Naive thymus-derived CD4-positive, alpha-beta T cell (primary cell): ENCODE measurements at regions not wholly inside any gene's neighbourhood (a gene's known extent, or its start where the extent isn't known, plus 50 kb on each side); places are given as distances from the start of the nearest gene placed in this dataset.

Source experiments
- ATAC-seq: fragments of 150-1000 bp; cut with Tn5 transposase; 2 replicates; pipeline ENCODE4 v1.10.0; 2021; ENCODE audit warnings: mild to moderate bottlenecking, moderate library complexity
- CTCF ChIA-PET: fragments of 350-600 bp; sonication (Branson Sonifier 250); formaldehyde crosslinking; loops from one replicate; lab custom pipeline; 2021; ENCODE audit warnings: antibody characterized with exemption; lab: Charles Lee
- POLR2A ChIA-PET: fragments of 350-600 bp; sonication (Branson Sonifier 250); formaldehyde crosslinking; loops from one replicate; lab custom pipeline; 2021; ENCODE audit warnings: antibody characterized with exemption, inconsistent platforms; lab: Charles Lee
- DNase-seq, 9 donors: peaks; one replicate each; pipeline versions ENCODE4 v3.0.0 to v3.0.0-alpha.2; 2020 to 2022; ENCODE audit warnings: mixed read lengths in 1 of 9
- H3K27ac ChIP-seq: one replicate; pipeline ENCODE4 v1.7.0; 2013; ENCODE audit warnings: mild to moderate bottlenecking, low read depth, low read length, moderate library complexity
- H3K27me3 ChIP-seq, 2 donors: one replicate each; pipeline ENCODE4 v1.7.0; 2013; ENCODE audit warnings: low read length in 2 of 2, mild to moderate bottlenecking in 2 of 2, moderate library complexity in 2 of 2; ENCODE audit not compliant: control insufficient read depth in 2 of 2, insufficient read depth in 2 of 2
- H3K36me3 ChIP-seq, 3 experiments: 1 replicate in 2 of 3; 2 replicates in 1 of 3; pipeline ENCODE4 v1.7.0; 2013; ENCODE audit warnings: low read length in 3 of 3, mild to moderate bottlenecking in 3 of 3, moderate library complexity in 1 of 3; ENCODE audit not compliant: insufficient read depth in 3 of 3, control insufficient read depth in 2 of 3
- H3K4me1 ChIP-seq, 2 donors: one replicate each; pipeline ENCODE4 v1.7.0; 2013; ENCODE audit warnings: low read length in 2 of 2, mild to moderate bottlenecking in 2 of 2, moderate library complexity in 1 of 2; ENCODE audit not compliant: control insufficient read depth in 2 of 2, insufficient read depth in 2 of 2
- H3K4me3 ChIP-seq: 2 replicates; pipeline ENCODE4 v1.7.0; 2013; ENCODE audit warnings: mild to moderate bottlenecking, low read length
- H3K9me3 ChIP-seq, 3 experiments: 1 replicate in 2 of 3; 2 replicates in 1 of 3; pipeline ENCODE4 v1.7.0; 2013; ENCODE audit warnings: low read length in 3 of 3; ENCODE audit not compliant: control insufficient read depth in 2 of 3
- H3K27ac Mint-ChIP-seq, 9 donors: one replicate each; pipeline ENCODE4 v1.8.0; 2020 to 2022; ENCODE audit warnings: mixed read lengths in 9 of 9, mild to moderate bottlenecking in 8 of 9, moderate library complexity in 5 of 9, inconsistent platforms in 2 of 9
- H3K27me3 Mint-ChIP-seq, 5 donors: one replicate each; pipeline ENCODE4 v1.8.0; 2021 to 2022; ENCODE audit warnings: mixed read lengths in 5 of 5, mild to moderate bottlenecking in 1 of 5
- H3K36me3 Mint-ChIP-seq, 5 donors: one replicate each; pipeline ENCODE4 v1.8.0; 2020 to 2022; ENCODE audit warnings: mixed read lengths in 5 of 5, mild to moderate bottlenecking in 3 of 5, inconsistent platforms in 1 of 5
- H3K4me1 Mint-ChIP-seq, 7 donors: one replicate each; pipeline ENCODE4 v1.8.0; 2020 to 2022; ENCODE audit warnings: mixed read lengths in 7 of 7, mild to moderate bottlenecking in 3 of 7, inconsistent platforms in 1 of 7
- H3K4me3 Mint-ChIP-seq, 10 donors: one replicate each; pipeline ENCODE4 v1.8.0; 2020 to 2022; ENCODE audit warnings: mild to moderate bottlenecking in 10 of 10, mixed read lengths in 10 of 10, moderate library complexity in 6 of 10, inconsistent platforms in 2 of 10
- H3K9me3 Mint-ChIP-seq, 11 donors: one replicate each; pipeline ENCODE4 v1.8.0; 2020 to 2022; ENCODE audit warnings: mixed read lengths in 11 of 11, mild to moderate bottlenecking in 4 of 11, inconsistent platforms in 1 of 11, moderate library complexity in 1 of 11
- intact Hi-C, 2 donors: fragments of 100-400 bp; cut with micrococcal nuclease; formaldehyde crosslinking; loops; one replicate each; pipeline ENCODE4 v1.15.1; 2023

GRCh38 chr10:43898592-43898991 is 249.9 kb upstream of the ZNF32 start:
- Mint-ChIP-seq H3K4me3 (no peak overlapping the region), H3K4me1 (no peaks in the 10 kb centered on the region), H3K36me3 (no peaks in the 10 kb centered on the region), H3K9me3 (peaks cover 0 to 5% (median 0%) of the 10 kb centered on the region in 11 donors), H3K27me3 (peaks cover 4 to 20% (median 12%) of the 10 kb centered on the region in 5 donors), H3K27ac (no peak overlapping the region)
- CTCF ChIA-PET, result no interaction called here
- ATAC-seq, result no peak
- Histone ChIP-seq H3K36me3 (no peaks in the 10 kb centered on the region), H3K9me3 (no peaks in the 10 kb centered on the region), H3K27me3 (no peaks in the 10 kb centered on the region), H3K27ac (no peak overlapping the region), H3K4me3 (no peak overlapping the region), H3K4me1 (no peaks in the 10 kb centered on the region)
- intact Hi-C loops, result no loop called here
- POLR2A ChIA-PET, result no interaction called here
- DNase-seq, result no peak

DNA sequence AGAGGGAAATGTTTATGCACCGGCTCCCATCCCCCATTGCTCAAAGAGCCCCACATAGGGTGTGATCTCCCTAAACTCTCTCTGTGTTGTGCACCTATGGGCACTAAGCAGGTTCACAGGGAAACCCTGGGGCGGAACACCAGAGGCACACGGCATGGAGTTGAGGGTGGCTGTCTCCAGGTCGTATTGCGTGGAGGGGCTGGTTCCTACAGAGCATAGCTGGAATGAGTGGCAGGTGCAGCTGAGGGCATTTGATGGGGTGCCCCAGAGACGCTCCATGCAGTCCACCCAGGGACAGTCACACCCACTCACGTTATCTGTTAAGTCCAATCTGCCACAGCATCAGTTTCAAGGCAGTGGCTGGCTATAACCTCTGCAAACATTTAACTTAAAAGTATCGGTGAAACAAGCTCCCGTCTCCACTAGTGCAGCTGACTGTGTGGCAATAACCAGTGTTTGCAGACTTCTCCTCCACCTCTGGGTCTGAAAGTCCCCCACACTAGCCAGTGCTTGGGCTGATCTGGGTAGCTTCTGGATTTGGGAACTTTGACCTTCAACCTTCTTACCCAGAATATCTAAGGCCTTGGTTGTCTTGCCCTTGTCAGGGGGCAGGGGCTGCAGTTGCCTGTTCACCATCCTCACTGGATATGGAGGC is 249.2 kb upstream of the ZNF32 start:
- ChIA-PET POLR2A (no interaction called here), CTCF (no interaction called here)
- no peaks in the 10 kb centered on the region for H3K4me1 Mint-ChIP-seq
- peaks cover 0 to 15% (median 10%) of the 10 kb centered on the region in 5 donors for H3K27me3 Mint-ChIP-seq
- H3K9me3 Mint-ChIP-seq, result peaks cover 0 to 5% (median 0%) of the 10 kb centered on the region in 11 donors
- Histone ChIP-seq H3K9me3 (no peaks in the 10 kb centered on the region), H3K4me1 (no peaks in the 10 kb centered on the region), H3K27me3 (no peaks in the 10 kb centered on the region), H3K4me3 (no peak overlapping the region), H3K36me3 (no peaks in the 10 kb centered on the region), H3K27ac (no peak overlapping the region)
- H3K27ac Mint-ChIP-seq, result no peak overlapping the region
- no peak for ATAC-seq
- intact Hi-C loops, result no loop called here
- DNase-seq, result no peak
- no peak overlapping the region for H3K4me3 Mint-ChIP-seq
- no peaks in the 10 kb centered on the region for H3K36me3 Mint-ChIP-seq

DNA sequence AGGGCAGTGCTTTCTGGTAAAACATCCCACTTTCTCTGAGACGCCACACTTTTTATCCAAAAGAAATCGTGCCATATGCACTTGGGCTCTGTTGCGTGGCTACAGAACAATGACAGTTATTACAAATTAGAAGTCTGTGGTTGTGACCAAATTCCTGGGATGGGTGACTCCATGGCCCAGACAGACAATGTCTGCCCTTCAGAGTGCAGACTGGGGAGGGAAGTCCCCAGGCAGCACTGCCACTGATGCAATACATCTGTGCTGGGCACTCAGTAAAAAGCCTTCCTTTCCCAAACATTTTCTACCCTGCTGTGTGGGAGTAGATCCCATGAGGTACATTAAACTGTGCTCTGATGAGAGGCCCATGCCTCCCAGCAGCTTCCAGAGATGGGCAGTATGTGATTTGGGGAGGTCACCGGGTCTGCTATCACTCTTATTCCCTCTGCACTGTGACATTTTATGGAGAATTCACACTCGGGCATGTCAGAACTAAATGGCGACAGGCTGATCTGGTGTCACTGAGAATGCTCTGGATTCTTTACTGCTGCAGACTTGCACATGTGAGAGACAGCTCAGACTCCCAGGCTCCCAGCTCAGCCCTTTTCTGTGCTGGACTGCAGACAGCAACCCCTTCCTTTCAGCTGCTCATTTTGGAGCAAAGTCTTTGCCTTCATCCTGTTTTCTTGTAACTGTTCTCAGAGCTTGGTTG is 243.5 kb upstream of the ZNF32 start:
- H3K4me3 ChIP-seq, result no peak overlapping the region

GRCh38 chr10:43891241-43891640 is 242.6 kb upstream of the ZNF32 start:
- Mint-ChIP-seq H3K27me3 (peaks cover 0 to 39% (median 9%) of the 10 kb centered on the region in 5 donors), H3K4me3 (no peak overlapping the region), H3K4me1 (no peaks in the 10 kb centered on the region), H3K36me3 (no peaks in the 10 kb centered on the region), H3K27ac (no peak overlapping the region), H3K9me3 (peaks cover 0 to 4% (median 0%) of the 10 kb centered on the region in 11 donors)
- Histone ChIP-seq H3K27ac (no peak overlapping the region), H3K4me1 (no peaks in the 10 kb centered on the region), H3K27me3 (no peaks in the 10 kb centered on the region), H3K36me3 (no peaks in the 10 kb centered on the region), H3K4me3 (no peak overlapping the region), H3K9me3 (no peaks in the 10 kb centered on the region)
- intact Hi-C loops, result no loop called here
- DNase-seq, result no peak
- POLR2A ChIA-PET, result no interaction called here
- CTCF ChIA-PET, result no interaction called here
- ATAC-seq, result no peak

More for the DNA sequence above, 243.5 kb upstream of the ZNF32 start:
- no peak overlapping the region for H3K27ac Mint-ChIP-seq
- ATAC-seq, result no peak
- POLR2A ChIA-PET, result no interaction called here
- intact Hi-C loops, result no loop called here
- DNase-seq, result no peak
- Histone ChIP-seq H3K9me3 (no peaks in the 10 kb centered on the region), H3K27me3 (no peaks in the 10 kb centered on the region), H3K27ac (no peak overlapping the region), H3K36me3 (no peaks in the 10 kb centered on the region), H3K4me1 (no peaks in the 10 kb centered on the region)
- H3K4me3 Mint-ChIP-seq, result no peak overlapping the region
- H3K36me3 Mint-ChIP-seq, result no peaks in the 10 kb centered on the region
- H3K9me3 Mint-ChIP-seq, result peaks cover 0 to 5% (median 0%) of the 10 kb centered on the region in 11 donors
- CTCF ChIA-PET, result no interaction called here
- no peaks in the 10 kb centered on the region for H3K4me1 Mint-ChIP-seq
- peaks cover 0 to 32% (median 8%) of the 10 kb centered on the region in 5 donors for H3K27me3 Mint-ChIP-seq

DNA sequence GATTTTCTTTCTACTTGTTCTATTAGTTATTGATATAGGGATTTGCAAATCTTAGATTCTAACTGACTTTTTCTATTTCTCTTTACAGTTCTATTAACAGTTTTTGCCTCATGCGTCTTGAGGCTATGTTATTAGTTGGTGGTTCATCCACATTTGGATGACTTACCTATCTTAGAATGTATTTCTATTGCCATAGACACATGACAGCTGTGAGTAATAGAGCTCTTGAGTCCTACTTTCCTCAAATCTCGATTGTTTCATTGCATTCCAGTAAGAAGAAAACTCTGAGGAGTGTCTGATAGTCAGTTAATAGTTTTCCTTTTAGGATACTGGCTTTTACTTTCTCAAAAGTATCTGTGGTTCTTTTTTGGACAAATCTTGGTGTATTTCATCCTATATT is 241.4 kb upstream of the ZNF32 start:
- Histone ChIP-seq H3K4me1 (no peaks in the 10 kb centered on the region), H3K36me3 (no peaks in the 10 kb centered on the region), H3K27ac (no peak overlapping the region), H3K4me3 (no peak overlapping the region), H3K27me3 (no peaks in the 10 kb centered on the region), H3K9me3 (no peaks in the 10 kb centered on the region)
- CTCF ChIA-PET, result no interaction called here
- ATAC-seq, result no peak
- Mint-ChIP-seq H3K27me3 (peaks cover 0 to 36% (median 9%) of the 10 kb centered on the region in 5 donors), H3K4me3 (no peak overlapping the region), H3K36me3 (no peaks in the 10 kb centered on the region), H3K9me3 (peaks cover 0 to 4% (median 0%) of the 10 kb centered on the region in 11 donors), H3K27ac (no peak overlapping the region), H3K4me1 (no peaks in the 10 kb centered on the region)
- DNase-seq, result no peak
- POLR2A ChIA-PET, result no interaction called here
- intact Hi-C loops, result no loop called here

DNA sequence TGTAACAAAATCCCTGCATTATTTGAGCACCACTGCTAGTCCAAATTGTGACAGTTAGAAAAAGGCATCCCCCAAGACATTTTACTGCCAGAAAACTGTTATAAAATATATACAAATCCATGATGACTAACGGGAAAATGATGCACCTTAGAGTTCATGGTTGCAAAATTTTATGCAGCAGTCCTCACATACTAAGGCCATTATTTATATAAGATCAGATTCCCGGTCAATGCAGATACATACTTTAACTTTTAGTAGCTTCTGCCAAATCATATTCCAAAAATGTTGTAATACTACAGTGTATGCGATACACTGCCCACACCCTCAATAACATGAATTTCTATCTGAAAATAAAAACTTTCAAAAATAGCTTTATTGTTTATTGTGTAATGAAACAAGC is 239.9 kb upstream of the ZNF32 start:
- ChIA-PET CTCF (no interaction called here), POLR2A (no interaction called here)
- peaks cover 0 to 4% (median 0%) of the 10 kb centered on the region in 11 donors for H3K9me3 Mint-ChIP-seq

GRCh38 chr10:43885842-43886241 is 237.2 kb upstream of the ZNF32 start:
- Mint-ChIP-seq H3K4me1 (no peaks in the 10 kb centered on the region), H3K36me3 (no peaks in the 10 kb centered on the region), H3K27ac (no peak overlapping the region), H3K4me3 (no peak overlapping the region), H3K27me3 (peaks cover 0 to 33% (median 8%) of the 10 kb centered on the region in 5 donors), H3K9me3 (peaks cover 0 to 6% (median 0%) of the 10 kb centered on the region in 11 donors)
- Histone ChIP-seq H3K36me3 (no peaks in the 10 kb centered on the region), H3K9me3 (no peaks in the 10 kb centered on the region), H3K27ac (no peak overlapping the region), H3K4me3 (no peak overlapping the region), H3K27me3 (no peaks in the 10 kb centered on the region), H3K4me1 (no peaks in the 10 kb centered on the region)
- ChIA-PET CTCF (no interaction called here), POLR2A (no interaction called here)
- DNase-seq, result no peak
- intact Hi-C loops, result no loop called here
- no peak for ATAC-seq

More for the DNA sequence above, 239.9 kb upstream of the ZNF32 start:
- Mint-ChIP-seq H3K27ac (no peak overlapping the region), H3K4me3 (no peak overlapping the region), H3K4me1 (no peaks in the 10 kb centered on the region), H3K27me3 (peaks cover 0 to 34% (median 9%) of the 10 kb centered on the region in 5 donors), H3K36me3 (no peaks in the 10 kb centered on the region)
- no peaks in the 10 kb centered on the region for H3K27me3 ChIP-seq
- H3K9me3 ChIP-seq, result no peaks in the 10 kb centered on the region
- no peak overlapping the region for H3K4me3 ChIP-seq
- intact Hi-C loops, result no loop called here
- no peak overlapping the region for H3K27ac ChIP-seq
- H3K36me3 ChIP-seq, result no peaks in the 10 kb centered on the region
- ATAC-seq, result no peak
- DNase-seq, result no peak
- H3K4me1 ChIP-seq, result no peaks in the 10 kb centered on the region
